ENCODE measurements at regions not wholly inside any gene's neighbourhood (a gene's known extent, or its start where the extent isn't known, plus 50 kb on each side); places are given as distances from the start of the nearest gene placed in this dataset.
"Not testable (repeated sequence)": the region's sequence is repeated elsewhere in the genome, so short reads cannot be mapped to it uniquely, and the experiment has no call there.

DNA sequence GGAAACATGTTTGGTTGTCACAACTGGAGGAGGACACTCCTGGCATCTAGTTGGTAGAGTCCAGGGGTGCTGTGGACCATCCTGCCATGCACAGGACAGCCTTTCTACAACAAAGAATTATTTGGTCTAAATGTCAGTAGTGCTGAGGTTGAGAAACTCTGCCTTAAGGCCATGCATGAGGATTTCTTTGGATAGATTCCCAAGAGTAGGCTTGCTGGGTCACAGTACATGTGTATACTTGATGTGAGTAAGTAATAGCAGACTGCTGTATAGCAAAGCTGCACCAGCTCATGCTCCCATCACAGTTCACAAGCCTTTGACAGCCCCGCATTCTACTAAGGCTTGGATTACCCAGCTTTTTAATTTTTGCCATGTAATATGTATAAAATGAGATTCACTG lies 151.3 kb downstream of the MFSD1 start:
- H3K9me3 Mint-ChIP-seq: peaks cover 4% of the 10 kb centered on the region
- DNase-seq (ENCODE audit: extremely low spot score, unreplicated experiment): no peak
- TF ChIP-seq, protein P1, sequence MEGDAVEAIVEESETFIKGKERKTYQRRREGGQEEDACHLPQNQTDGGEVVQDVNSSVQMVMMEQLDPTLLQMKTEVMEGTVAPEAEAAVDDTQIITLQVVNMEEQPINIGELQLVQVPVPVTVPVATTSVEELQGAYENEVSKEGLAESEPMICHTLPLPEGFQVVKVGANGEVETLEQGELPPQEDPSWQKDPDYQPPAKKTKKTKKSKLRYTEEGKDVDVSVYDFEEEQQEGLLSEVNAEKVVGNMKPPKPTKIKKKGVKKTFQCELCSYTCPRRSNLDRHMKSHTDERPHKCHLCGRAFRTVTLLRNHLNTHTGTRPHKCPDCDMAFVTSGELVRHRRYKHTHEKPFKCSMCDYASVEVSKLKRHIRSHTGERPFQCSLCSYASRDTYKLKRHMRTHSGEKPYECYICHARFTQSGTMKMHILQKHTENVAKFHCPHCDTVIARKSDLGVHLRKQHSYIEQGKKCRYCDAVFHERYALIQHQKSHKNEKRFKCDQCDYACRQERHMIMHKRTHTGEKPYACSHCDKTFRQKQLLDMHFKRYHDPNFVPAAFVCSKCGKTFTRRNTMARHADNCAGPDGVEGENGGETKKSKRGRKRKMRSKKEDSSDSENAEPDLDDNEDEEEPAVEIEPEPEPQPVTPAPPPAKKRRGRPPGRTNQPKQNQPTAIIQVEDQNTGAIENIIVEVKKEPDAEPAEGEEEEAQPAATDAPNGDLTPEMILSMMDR (conservative IDR thresholded peaks at IDR 0.05): no peak
- H3K36me3 Mint-ChIP-seq: no peaks in the 10 kb centered on the region
- H3K4me3 Mint-ChIP-seq: no peak overlapping the region
- no peak overlapping the region for H3K27ac Mint-ChIP-seq
- H3K4me1 Mint-ChIP-seq (ENCODE audit: unreplicated experiment): no peaks in the 10 kb centered on the region
- H3K27me3 Mint-ChIP-seq: peaks cover 3% of the 10 kb centered on the region

DNA sequence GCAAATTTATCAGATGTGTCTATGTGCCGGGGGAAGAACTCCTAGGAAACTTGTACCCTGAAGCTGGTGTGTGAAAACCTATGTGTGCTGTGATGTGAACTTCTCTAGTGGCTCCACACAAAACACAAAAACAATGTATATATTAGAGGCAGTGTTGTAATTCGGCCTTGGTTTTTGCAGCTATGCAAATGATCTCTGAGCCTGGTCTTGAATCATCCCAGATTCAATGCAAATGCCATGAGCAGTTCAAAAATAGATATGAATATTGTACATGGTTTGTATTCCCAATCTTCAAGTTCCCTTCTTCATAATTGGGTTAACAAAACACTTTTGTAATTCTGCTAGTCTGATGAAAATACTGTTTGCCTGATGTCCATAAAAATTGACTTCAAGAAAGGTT lies 152.6 kb downstream of the MFSD1 start:
- peaks cover 3% of the 10 kb centered on the region for H3K27me3 Mint-ChIP-seq
- no peaks in the 10 kb centered on the region for H3K36me3 Mint-ChIP-seq
- H3K9me3 Mint-ChIP-seq: peaks cover 4% of the 10 kb centered on the region
- no peak overlapping the region for H3K4me3 Mint-ChIP-seq
- TF ChIP-seq, protein P1 (conservative IDR thresholded peaks at IDR 0.05): no peak
- no peak for DNase-seq (ENCODE audit: extremely low spot score, unreplicated experiment)
- H3K27ac Mint-ChIP-seq: no peak overlapping the region
- H3K4me1 Mint-ChIP-seq (ENCODE audit: unreplicated experiment): no peaks in the 10 kb centered on the region

DNA sequence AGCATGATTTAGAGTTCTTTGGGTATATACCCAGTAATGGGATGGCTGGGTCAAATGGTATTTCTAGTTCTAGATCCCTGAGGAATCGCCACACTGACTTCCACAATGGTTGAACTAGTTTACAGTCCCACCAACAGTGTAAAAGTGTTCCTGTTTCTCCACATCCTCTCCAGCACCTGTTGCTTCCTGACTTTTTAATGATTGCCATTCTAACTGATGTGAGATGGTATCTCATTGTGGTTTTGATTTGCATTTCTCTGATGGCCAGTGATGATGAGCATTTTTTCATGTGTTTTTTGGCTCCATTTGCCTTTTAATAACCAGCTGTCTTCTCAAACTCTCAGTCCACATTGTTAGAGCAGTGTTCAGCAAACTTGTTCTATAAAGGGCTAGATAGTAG lies 155.9 kb downstream of the MFSD1 start:
- DNase-seq (ENCODE audit: extremely low spot score, unreplicated experiment); H3K9me3 Mint-ChIP-seq; H3K4me3 Mint-ChIP-seq; H3K27me3 Mint-ChIP-seq; H3K36me3 Mint-ChIP-seq; H3K4me1 Mint-ChIP-seq (ENCODE audit: unreplicated experiment); H3K27ac Mint-ChIP-seq: not testable (repeated sequence)

DNA sequence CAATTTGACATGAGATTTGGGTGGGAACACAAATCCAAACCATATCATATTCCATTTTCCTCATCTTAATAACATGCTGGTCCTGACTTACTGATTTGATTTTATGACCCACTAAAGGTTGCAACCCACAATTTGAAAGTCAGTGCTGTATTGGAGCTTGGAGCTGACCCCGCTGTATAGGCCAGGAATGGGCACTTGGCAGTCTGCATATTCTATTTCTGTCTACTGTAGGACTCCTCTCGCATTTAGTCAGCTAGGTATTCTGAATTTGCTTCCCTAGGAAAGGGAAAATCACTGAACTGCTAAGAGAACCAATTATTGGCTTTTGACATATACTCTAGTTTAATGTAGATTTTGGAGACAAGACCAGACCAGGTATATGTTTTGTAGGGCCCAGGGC lies 157.0 kb downstream of the MFSD1 start:
- Mint-ChIP-seq H3K9me3 (peaks cover 4% of the 10 kb centered on the region), H3K4me3 (no peak overlapping the region), H3K27ac (no peak overlapping the region), H3K27me3 (peaks cover 3% of the 10 kb centered on the region), H3K4me1 (ENCODE audit: unreplicated experiment) (no peaks in the 10 kb centered on the region), H3K36me3 (no peaks in the 10 kb centered on the region)
- TF ChIP-seq, protein P1 (conservative IDR thresholded peaks at IDR 0.05): no peak
- DNase-seq (ENCODE audit: extremely low spot score, unreplicated experiment): no peak

DNA sequence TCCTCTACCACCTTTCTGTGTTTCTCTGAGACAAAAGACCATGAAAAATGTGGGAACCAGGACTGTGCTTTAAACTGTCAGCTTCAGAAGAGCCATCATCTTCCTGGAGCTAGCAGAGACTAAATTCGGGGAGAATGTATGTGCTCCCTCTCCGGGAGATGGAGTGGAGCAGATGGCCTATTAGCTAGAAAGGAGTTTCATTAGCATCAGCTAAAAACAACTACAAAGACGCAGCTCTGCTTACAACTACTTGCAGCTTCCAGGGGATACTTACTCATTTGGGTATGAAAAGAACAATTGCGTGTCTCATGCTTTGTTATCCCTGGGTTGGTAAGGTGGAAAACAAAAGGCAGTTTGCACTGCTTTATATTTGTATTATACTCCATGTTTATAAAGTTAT lies 159.6 kb downstream of the MFSD1 start:
- Mint-ChIP-seq H3K27me3 (no peaks in the 10 kb centered on the region), H3K4me3 (no peak overlapping the region), H3K36me3 (no peaks in the 10 kb centered on the region), H3K27ac (no peak overlapping the region), H3K4me1 (ENCODE audit: unreplicated experiment) (no peaks in the 10 kb centered on the region), H3K9me3 (no peaks in the 10 kb centered on the region)
- no peak for DNase-seq (ENCODE audit: extremely low spot score, unreplicated experiment)
- TF ChIP-seq, protein P1 (conservative IDR thresholded peaks at IDR 0.05): no peak

DNA sequence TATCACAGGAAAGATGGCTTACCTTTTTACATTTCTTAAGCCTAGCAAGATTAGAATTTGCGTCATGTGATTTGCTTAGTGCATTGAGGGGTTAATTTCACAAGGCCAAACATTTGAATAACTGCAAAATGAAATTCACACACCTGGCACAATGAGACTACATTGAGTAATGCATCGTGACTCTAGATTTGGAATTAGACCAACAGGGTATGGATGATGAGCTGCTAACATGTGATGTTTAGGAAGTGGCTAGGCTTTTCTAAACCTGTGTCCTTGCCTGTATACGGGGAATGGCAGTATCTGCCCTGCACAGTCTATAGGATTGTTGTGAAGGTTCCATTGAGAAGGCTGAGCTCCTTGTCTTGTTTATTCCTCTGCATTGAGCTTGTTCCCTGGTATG lies 160.1 kb downstream of the MFSD1 start:
- Mint-ChIP-seq H3K27ac (no peak overlapping the region), H3K4me1 (ENCODE audit: unreplicated experiment) (no peaks in the 10 kb centered on the region), H3K9me3 (no peaks in the 10 kb centered on the region), H3K36me3 (no peaks in the 10 kb centered on the region), H3K4me3 (no peak overlapping the region), H3K27me3 (no peaks in the 10 kb centered on the region)
- DNase-seq (ENCODE audit: extremely low spot score, unreplicated experiment): no peak
- TF ChIP-seq, protein P1 (conservative IDR thresholded peaks at IDR 0.05): no peak
